ENCODE measurements at regions not wholly inside any gene's neighbourhood (a gene's known extent, or its start where the extent isn't known, plus 50 kb on each side); places are given as distances from the start of the nearest gene placed in this dataset.

- 75 to 91% methylated on average over 3 of the region's 3 CpGs for WGBS, 2 donors
- intact Hi-C loops (cut with DNase I) = no loop called here
These were observed 185.6 kb downstream of the CXCL12 start for GRCh38 chr10:44199267-44199666.

GRCh38 chr10:44198780-44199097 lies 186.2 kb downstream of the CXCL12 start:
- intact Hi-C loops (cut with DNase I) = no loop called here
- no peaks in the 10 kb centered on the region for H3K27me3 ChIP-seq

More at GRCh38 chr10:44199267-44199666, 185.6 kb downstream of the CXCL12 start:
- H3K27me3 ChIP-seq = no peaks in the 10 kb centered on the region
- H3K27ac ChIP-seq = peak overlapping the region in 8 of 10 donors; percentile 47 to 82 (median 64)
- TF ChIP-seq CTCF (IDR thresholded peaks at IDR 0.05) = no peak
- no peak for ATAC-seq
- no peaks in the 10 kb centered on the region for H3K36me3 ChIP-seq
- H3K4me1 ChIP-seq = peaks cover 5 to 40% (median 21%) of the 10 kb centered on the region in 9 donors
- no peak overlapping the region for H3K4me3 ChIP-seq
- peaks cover 0 to 10% (median 0%) of the 10 kb centered on the region in 11 donors for H3K9me3 ChIP-seq
- no peak for DNase-seq

DNA sequence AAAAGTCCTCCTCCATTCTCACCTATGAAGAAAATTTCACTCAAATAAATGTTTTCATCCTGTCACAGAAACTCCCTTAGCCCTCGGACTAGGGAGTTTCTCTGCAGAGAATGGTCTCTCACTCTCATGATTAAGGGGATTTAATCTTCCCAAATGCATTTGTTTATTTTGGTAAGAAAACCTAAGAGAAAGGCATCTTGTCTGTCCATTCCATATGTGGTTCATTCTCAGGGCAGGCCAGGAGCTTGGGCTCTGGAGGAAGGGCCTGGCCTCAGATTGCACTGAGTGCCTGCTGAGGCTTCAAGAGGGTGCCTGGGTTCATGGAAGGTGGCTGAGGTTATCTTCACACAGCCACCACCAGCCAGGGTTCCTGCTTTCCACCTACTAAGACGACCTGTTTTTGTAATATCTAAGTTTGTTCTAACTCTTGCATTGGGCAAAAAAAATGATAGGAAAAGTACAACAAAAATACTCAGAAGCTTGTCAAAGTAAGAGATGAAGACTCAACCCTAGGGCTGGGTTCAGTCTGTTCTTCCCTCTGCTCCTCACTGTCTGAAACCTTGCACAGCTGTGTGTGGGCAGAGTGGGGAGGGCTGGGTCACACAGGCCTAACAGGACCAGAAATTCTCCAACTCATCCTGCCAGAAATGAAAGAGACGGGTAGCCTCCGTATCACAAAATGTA lies 186.7 kb downstream of the CXCL12 start:
- ATAC-seq (peak in 7 of 8 donors; percentile 39 to 78 (median 64)), DNase-seq (no peak)
- WGBS, 2 donors = 71 to 77% methylated on average over 4 of the region's 4 CpGs
- no peak for TF ChIP-seq CTCF (IDR thresholded peaks at IDR 0.05)
- H3K9me3 ChIP-seq = peaks cover 0 to 10% (median 0%) of the 10 kb centered on the region in 11 donors
- intact Hi-C loops (cut with DNase I) = no loop called here
- H3K4me3 ChIP-seq = no peak overlapping the region
- peak overlapping the region; percentile 26 to 82 (median 64) for H3K27ac ChIP-seq
- no peaks in the 10 kb centered on the region for H3K36me3 ChIP-seq
- H3K27me3 ChIP-seq = no peaks in the 10 kb centered on the region
- peaks cover 5 to 40% (median 21%) of the 10 kb centered on the region in 9 donors for H3K4me1 ChIP-seq

More at GRCh38 chr10:44198780-44199097, 186.2 kb downstream of the CXCL12 start:
- WGBS, 2 donors = 71 to 82% methylated on average over 4 of the region's 4 CpGs
- peaks cover 5 to 40% (median 21%) of the 10 kb centered on the region in 9 donors for H3K4me1 ChIP-seq
- DNase-seq = peak; percentile 34 to 36
- no peak for TF ChIP-seq CTCF (IDR thresholded peaks at IDR 0.05)
- H3K36me3 ChIP-seq = no peaks in the 10 kb centered on the region
- H3K27ac ChIP-seq = peak overlapping the region; percentile 34 to 82 (median 64)
- ATAC-seq = peak; percentile 55 to 78 (median 65)
- peaks cover 0 to 10% (median 0%) of the 10 kb centered on the region in 11 donors for H3K9me3 ChIP-seq
- H3K4me3 ChIP-seq = no peak overlapping the region

- ATAC-seq (no peak), DNase-seq (no peak)
- peaks cover 0 to 10% (median 0%) of the 10 kb centered on the region in 11 donors for H3K9me3 ChIP-seq
- WGBS, 2 donors = 98% methylated on average over 3 of the region's 3 CpGs
- peak overlapping the region in 9 of 10 donors; percentile 26 to 82 (median 66) for H3K27ac ChIP-seq
- H3K4me3 ChIP-seq = no peak overlapping the region
- H3K4me1 ChIP-seq = peaks cover 5 to 40% (median 21%) of the 10 kb centered on the region in 9 donors
- TF ChIP-seq CTCF (IDR thresholded peaks at IDR 0.05) = no peak
- intact Hi-C loops (cut with DNase I) = no loop called here
- H3K36me3 ChIP-seq = no peaks in the 10 kb centered on the region
- H3K27me3 ChIP-seq = no peaks in the 10 kb centered on the region
These were observed 187.3 kb downstream of the CXCL12 start for GRCh38 chr10:44197646-44198045.

Data from heart right ventricle (tissue), 16 donors.